GM12873 (cell line): ENCODE measurements at regions not wholly inside any gene's neighbourhood (a gene's known extent, or its start where the extent isn't known, plus 50 kb on each side); places are given as distances from the start of the nearest gene placed in this dataset.

Source experiments
- TF ChIP-seq, protein P1 (sequence below): IDR thresholded peaks from 2 replicates; pipeline ENCODE4 v1.5.1; 2012; ENCODE audit warnings: low read depth, mild to moderate bottlenecking, moderate library complexity, low read length, control low read depth; ENCODE audit not compliant: insufficient read depth; ENCODE audit errors: missing control alignments

DNA sequence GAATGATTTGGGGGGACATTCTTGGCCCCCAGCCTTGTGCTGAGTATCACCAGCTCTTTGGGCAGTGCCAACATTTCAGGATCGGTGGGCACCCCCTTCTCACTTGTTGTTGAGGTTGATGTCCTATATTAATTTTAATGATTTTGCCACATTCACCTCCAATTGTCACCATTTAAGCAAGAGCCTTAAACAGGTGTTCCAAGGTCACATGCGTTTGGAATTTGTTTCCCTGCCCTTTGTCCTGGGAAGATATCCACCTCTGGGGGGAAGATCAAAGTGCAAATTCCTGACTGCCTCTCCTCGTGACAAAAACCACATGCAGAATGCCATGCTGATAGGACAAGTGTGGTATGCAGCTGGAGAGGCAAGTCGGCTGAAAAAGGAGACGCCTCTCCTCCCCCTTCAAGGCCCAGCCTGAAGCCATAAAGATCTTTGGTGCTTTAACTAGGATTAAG, 72.5 kb upstream of the ID2 start:
- TF ChIP-seq, protein P1, sequence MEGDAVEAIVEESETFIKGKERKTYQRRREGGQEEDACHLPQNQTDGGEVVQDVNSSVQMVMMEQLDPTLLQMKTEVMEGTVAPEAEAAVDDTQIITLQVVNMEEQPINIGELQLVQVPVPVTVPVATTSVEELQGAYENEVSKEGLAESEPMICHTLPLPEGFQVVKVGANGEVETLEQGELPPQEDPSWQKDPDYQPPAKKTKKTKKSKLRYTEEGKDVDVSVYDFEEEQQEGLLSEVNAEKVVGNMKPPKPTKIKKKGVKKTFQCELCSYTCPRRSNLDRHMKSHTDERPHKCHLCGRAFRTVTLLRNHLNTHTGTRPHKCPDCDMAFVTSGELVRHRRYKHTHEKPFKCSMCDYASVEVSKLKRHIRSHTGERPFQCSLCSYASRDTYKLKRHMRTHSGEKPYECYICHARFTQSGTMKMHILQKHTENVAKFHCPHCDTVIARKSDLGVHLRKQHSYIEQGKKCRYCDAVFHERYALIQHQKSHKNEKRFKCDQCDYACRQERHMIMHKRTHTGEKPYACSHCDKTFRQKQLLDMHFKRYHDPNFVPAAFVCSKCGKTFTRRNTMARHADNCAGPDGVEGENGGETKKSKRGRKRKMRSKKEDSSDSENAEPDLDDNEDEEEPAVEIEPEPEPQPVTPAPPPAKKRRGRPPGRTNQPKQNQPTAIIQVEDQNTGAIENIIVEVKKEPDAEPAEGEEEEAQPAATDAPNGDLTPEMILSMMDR = no peak

DNA sequence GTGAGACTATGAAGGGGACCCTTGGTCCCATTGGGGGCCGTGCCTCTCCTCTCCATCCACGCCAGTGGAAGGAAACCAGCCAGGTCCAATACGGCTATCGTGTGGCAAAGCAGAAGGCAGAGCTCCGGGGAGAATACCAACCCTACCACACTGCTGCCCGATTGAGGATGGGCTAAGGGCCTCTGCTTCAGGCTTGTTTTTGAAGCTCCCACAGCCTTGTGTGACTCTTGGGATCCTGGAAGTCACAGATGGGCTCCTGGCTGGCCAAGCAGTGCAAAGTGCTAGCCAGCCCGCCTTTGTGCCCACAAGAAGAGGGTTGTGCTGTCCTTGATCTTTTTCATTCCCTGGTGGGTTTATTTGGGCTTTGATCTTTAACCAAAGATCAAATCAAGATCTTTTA, 70.6 kb upstream of the ID2 start:
- TF ChIP-seq, protein P1 = no peak

DNA sequence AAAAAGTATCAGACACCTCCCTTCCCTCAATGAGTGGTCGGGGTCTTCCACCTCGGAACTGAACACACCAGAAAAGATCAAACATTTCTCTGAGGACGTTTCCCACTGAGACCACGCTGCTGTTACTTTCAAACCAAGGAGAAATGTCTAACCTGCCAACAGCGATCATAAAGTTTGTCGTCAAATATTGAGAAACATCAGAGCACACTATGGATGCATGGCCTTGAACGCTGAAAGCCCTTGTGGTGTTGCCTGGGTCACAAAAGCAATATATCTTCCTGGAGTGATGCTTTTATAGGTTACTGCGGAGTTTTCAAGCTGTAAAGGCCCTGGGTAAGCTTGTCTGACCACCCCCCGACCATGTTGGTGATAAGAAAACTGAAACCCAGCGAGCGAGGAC, 70.2 kb upstream of the ID2 start:
- TF ChIP-seq, protein P1 = no peak

DNA sequence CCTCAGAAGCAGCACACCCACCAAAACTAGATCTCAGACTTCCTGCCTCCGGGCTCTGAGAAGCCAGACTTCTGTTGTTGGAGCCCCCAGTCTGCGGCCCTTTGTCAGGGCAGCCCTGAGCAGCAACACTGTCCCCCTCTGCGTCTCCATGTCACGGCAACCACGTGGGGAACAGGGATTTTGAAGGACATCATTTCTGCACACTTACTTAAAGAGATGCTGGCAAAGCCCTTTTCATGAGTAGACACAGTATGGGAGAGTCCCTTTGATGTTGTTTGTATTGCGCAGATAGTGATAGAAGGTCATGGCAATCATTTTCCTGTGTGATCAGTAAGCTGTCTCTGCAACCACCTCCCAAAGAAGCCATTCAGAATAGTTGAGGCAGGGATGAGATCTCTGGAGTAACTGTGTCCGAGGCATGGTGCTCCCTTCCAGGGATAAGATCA, 69.1 kb upstream of the ID2 start:
- TF ChIP-seq, protein P1 = no peak

DNA sequence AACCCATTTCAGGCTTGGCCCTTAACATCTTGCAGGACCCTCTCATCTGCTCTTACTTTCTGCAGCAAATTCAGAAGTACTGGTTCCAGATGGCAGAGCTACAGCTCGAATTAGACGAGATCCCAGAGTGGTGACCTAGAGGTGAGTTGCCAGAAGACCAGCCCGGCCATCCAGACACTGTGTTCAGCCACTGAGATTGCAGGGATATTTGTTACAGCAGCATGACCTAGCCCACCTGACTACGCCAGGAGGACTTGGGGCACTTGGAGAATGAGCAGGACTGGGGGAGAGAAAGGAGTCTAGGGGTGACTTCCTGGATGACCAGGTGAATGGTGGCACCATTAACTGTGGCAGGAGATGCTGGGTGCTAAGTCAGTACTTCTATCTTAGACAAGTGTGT, 67.2 kb upstream of the ID2 start:
- TF ChIP-seq, protein P1 = no peak

DNA sequence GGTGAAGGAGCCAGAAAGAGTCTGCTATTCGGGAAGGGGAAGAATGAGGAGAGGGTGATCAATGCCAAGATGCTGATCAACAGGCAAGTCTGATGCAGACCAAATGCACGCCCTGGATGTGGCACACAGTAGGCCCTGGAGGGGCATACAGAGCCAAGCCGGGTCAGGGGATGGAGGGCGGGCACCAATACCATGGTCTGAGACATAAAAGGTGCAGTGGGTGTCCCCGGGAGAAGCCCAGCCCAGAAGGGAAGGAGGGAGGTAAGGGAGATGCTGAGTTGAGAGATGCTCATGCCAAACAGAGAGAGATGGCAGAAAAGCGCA, 66.6 kb upstream of the ID2 start:
- TF ChIP-seq, protein P1 = no peak

DNA sequence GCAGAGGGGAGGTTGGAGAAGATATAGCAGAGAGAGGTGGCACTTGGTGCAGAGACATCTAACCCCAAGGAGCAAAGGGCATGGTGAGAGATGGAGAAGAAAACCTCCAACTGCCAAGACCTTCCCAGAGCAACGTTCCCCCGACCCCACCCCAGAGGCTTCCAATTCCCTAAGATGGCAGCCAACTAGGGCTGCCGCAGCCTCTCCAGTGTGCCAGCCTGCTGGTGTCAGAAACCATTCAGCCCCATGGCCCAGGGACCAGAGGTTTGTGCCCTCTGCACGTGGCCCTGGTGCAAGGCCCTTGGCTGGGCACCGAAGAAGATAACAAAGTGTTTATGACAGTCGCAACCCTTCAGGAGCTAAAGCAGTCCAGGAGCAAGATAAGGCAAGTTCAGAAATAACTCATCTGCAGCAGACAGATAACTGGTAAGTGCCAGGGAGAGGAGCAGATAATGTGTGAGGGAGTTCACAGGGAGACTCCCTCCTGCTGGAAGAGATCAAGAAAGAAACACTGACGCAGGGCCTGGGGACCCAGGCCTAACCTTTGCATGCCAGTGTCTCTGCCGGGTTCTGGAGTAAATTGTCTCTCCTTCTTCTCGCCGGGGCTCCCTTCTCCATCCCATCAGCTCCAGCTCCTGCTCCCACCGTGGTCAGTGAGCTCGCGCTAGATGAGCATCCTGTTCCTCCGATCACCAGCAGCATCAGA, 66.1 kb upstream of the ID2 start:
- TF ChIP-seq, protein P1 = no peak
